OCI-LY7 (cell line): ENCODE measurements at regions not wholly inside any gene's neighbourhood (a gene's known extent, or its start where the extent isn't known, plus 50 kb on each side); places are given as distances from the start of the nearest gene placed in this dataset.

Experiments used
- CTCF ChIP-seq: fragments of 200-600 bp; sonication (generic); conservative IDR thresholded peaks from 2 replicates; pipeline ENCODE4 v1.5.1; 2014; ENCODE audit warnings: mild to moderate bottlenecking, antibody characterized with exemption, low read length, moderate library complexity, mixed read lengths
- EZH2phosphoT487 ChIP-seq: fragments of 200-600 bp; sonication (generic); IDR thresholded peaks from 2 replicates; pipeline ENCODE4 v1.6.1; 2018; ENCODE audit warnings: low read depth, borderline replicate concordance, mild to moderate bottlenecking, mixed run types, antibody characterized with exemption, low read length, moderate library complexity, mixed read lengths

- TF ChIP-seq CTCF (no peak), EZH2phosphoT487 (no peak)
Observed at GRCh38 chr6:154565331-154565730, 54.8 kb upstream of the CNKSR3 start.
